GM12878 (cell line): ENCODE measurements at regions not wholly inside any gene's neighbourhood (a gene's known extent, or its start where the extent isn't known, plus 50 kb on each side); places are given as distances from the start of the nearest gene placed in this dataset.

Source experiments
- ATAC-seq: fragments of 200-7000 bp; cut with Tn5 transposase; 3 replicates; pipeline ENCODE4 v1.9.1; 2020; ENCODE audit warnings: mild to moderate bottlenecking, moderate library complexity
- BruUV-seq: library from RNA; stranded (reverse); fragments of 400-500 nt; replicated peaks from 2 replicates; lab custom pipeline; 2021; lab: Mats Ljungman, UMichigan
- CTCF ChIA-PET: fragments of 300-600 bp; sonication (Branson Sonifier 250); formaldehyde crosslinking; extraction: SDS; loops from one replicate; lab custom pipeline; 2021; ENCODE audit warnings: inconsistent platforms; lab: Yijun Ruan, JAX
- POLR2A ChIA-PET: fragments of 350-600 bp; formaldehyde crosslinking; extraction: SDS; loops from one replicate; lab custom pipeline; 2021; ENCODE audit warnings: inconsistent platforms; lab: Charles Lee
- RAD21 ChIA-PET: fragments of 300-600 bp; sonication (Branson Sonifier 250); formaldehyde crosslinking; loops from one replicate; lab custom pipeline; 2023; ENCODE audit warnings: antibody characterized with exemption; ENCODE audit not compliant: unreplicated experiment; lab: Charles Lee
- SMC1A ChIA-PET: fragments of 300-600 bp; sonication (Branson Sonifier 250); formaldehyde crosslinking; loops from one replicate; lab custom pipeline; 2023; ENCODE audit not compliant: unreplicated experiment, uncharacterized antibody; lab: Charles Lee
- DNase-seq: peaks from one replicate; pipeline ENCODE4 v3.0.0-alpha.2; 2011; ENCODE audit warnings: low read depth, low spot score
- FAIRE-seq: peaks from 3 replicates; lab custom pipeline; 2011; peaks lifted over from hg19 to GRCh38; lab: Jason Lieb, UNC
- H2AFZ ChIP-seq: 2 replicates; pipeline ENCODE4 v1.6.0; 2011; ENCODE audit warnings: low read depth, low read length, control low read depth; ENCODE audit not compliant: control insufficient read depth
- H3K27ac ChIP-seq: 2 replicates; pipeline ENCODE4 v1.5.1; 2011; ENCODE audit warnings: control low read depth; ENCODE audit not compliant: control insufficient read depth, insufficient read depth
- H3K27me3 ChIP-seq, 2 experiments: replicated peaks in 1 of 2; 2 replicates each; pipeline versions ENCODE4 v1.6.0 to v1.6.1; 2011; ENCODE audit warnings: low read length in 1 of 2; ENCODE audit not compliant: control insufficient read depth in 2 of 2, insufficient read depth in 2 of 2
- H3K36me3 ChIP-seq, 2 experiments: 2 replicates each; pipeline ENCODE4 v1.5.1; 2011; ENCODE audit warnings: low read length in 1 of 2; ENCODE audit not compliant: control insufficient read depth in 2 of 2, insufficient read depth in 2 of 2
- H3K4me1 ChIP-seq: 2 replicates; pipeline ENCODE4 v1.6.1; 2011; ENCODE audit warnings: mild to moderate bottlenecking, low read length, moderate library complexity, mixed read lengths; ENCODE audit not compliant: control insufficient read depth, insufficient read depth
- H3K4me2 ChIP-seq: 2 replicates; pipeline ENCODE4 v1.6.0; 2011; ENCODE audit warnings: control low read depth; ENCODE audit not compliant: control insufficient read depth, insufficient read depth
- H3K4me3 ChIP-seq: fragments of 200-600 bp; sonication (generic); 2 replicates; pipeline ENCODE4 v1.5.1; 2016
- H3K79me2 ChIP-seq: 2 replicates; pipeline ENCODE4 v1.6.0; 2011; ENCODE audit warnings: low read length; ENCODE audit not compliant: control insufficient read depth, insufficient read depth
- H3K9ac ChIP-seq: 2 replicates; pipeline ENCODE4 v1.8.0; 2011; ENCODE audit warnings: low read length, control low read depth, mixed read lengths; ENCODE audit not compliant: control insufficient read depth, insufficient read depth
- H3K9me3 ChIP-seq: replicated peaks from 3 replicates; pipeline ENCODE4 v1.5.1; 2011; ENCODE audit warnings: mild to moderate bottlenecking, low read length; ENCODE audit not compliant: control insufficient read depth, insufficient read depth
- H4K20me1 ChIP-seq: 2 replicates; pipeline ENCODE4 v1.6.0; 2011; ENCODE audit not compliant: control insufficient read depth, insufficient read depth
- BCL11A ChIP-seq: IDR thresholded peaks from 2 replicates; pipeline ENCODE4 v1.6.1; 2011; ENCODE audit warnings: low read depth, low read length
- CBX3 ChIP-seq: fragments of 200-600 bp; sonication (generic); IDR thresholded peaks from 2 replicates; pipeline ENCODE4 v1.6.1; 2016; ENCODE audit warnings: low read depth, borderline replicate concordance
- DPF2 ChIP-seq: fragments of 450-650 bp; IDR thresholded peaks from 2 replicates; pipeline ENCODE4 v1.6.1; 2017; ENCODE audit warnings: mild to moderate bottlenecking
- KDM1A ChIP-seq: fragments of 200-600 bp; sonication (generic); IDR thresholded peaks from 2 replicates; pipeline ENCODE4 v1.6.1; 2016; ENCODE audit warnings: borderline replicate concordance
- MEF2A ChIP-seq: IDR thresholded peaks from 2 replicates; pipeline ENCODE4 v1.6.1; 2011; ENCODE audit warnings: low read depth, mild to moderate bottlenecking, low read length, moderate library complexity; ENCODE audit not compliant: insufficient read depth
- NFYA ChIP-seq: IDR thresholded peaks from 2 replicates; pipeline ENCODE4 v1.6.1; 2011; ENCODE audit warnings: low read depth, mild to moderate bottlenecking, low read length, improper control_type of control experiment, borderline replicate concordance
- RELA ChIP-seq: fragments of 450-650 bp; IDR thresholded peaks from 2 replicates; pipeline ENCODE4 v1.8.0; 2014; ENCODE audit warnings: borderline replicate concordance; ENCODE audit not compliant: partially characterized antibody
- SUPT20H ChIP-seq: IDR thresholded peaks from 2 replicates; pipeline ENCODE4 v1.6.1; 2011; ENCODE audit warnings: low read depth, mild to moderate bottlenecking, low read length, moderate library complexity, borderline replicate concordance; ENCODE audit not compliant: control insufficient read depth
- WGBS: methylation state at CpG from one replicate; pipeline ENCODE4 v1.1.6; 2016; ENCODE audit warnings: low lambda C conversion rate; ENCODE audit not compliant: insufficient replicate concordance, insufficient coverage; ENCODE audit errors: missing lambda C conversion rate; 5-methylcytosine and 5-hydroxymethylcytosine counted together
- in situ Hi-C: fragments of 300-500 bp; cut with MboI; formaldehyde crosslinking; loops from 9 replicates; pipeline ENCODE4 v1.14.3; 2018; ENCODE audit warnings: mixed read lengths
- intact Hi-C: fragments of 100-400 bp; cut with micrococcal nuclease; formaldehyde crosslinking; loops from one replicate; pipeline ENCODE4 v1.14.2; 2022; ENCODE audit not compliant: unreplicated experiment
- TF ChIP-seq, protein P1 (sequence below): fragments of 450-650 bp; IDR thresholded peaks from 2 replicates; pipeline ENCODE4 v1.6.1; 2017; ENCODE audit warnings: mild to moderate bottlenecking, moderate library complexity
- TF ChIP-seq, protein P2 (sequence below): fragments of 450-650 bp; conservative IDR thresholded peaks from 2 replicates; pipeline ENCODE4 v1.6.1; 2017; ENCODE audit warnings: mild to moderate bottlenecking, moderate library complexity
- TF ChIP-seq, protein P3 (sequence below), 3 experiments: IDR thresholded peaks in 2 of 3; conservative IDR thresholded peaks in 1 of 3; 2 replicates each; pipeline ENCODE4 v1.5.1; 2011; ENCODE audit warnings: low read depth in 3 of 3, low read length in 3 of 3, mild to moderate bottlenecking in 3 of 3, control low read depth in 2 of 3, moderate library complexity in 2 of 3, inconsistent platforms in 1 of 3, mixed read lengths in 1 of 3; ENCODE audit not compliant: control insufficient read depth in 2 of 3, insufficient read depth in 1 of 3; ENCODE audit errors: extremely low read depth in 1 of 3
- TF ChIP-seq, protein P4 (sequence below): fragments of 450-650 bp; formaldehyde crosslinking; IDR thresholded peaks from 2 replicates; pipeline ENCODE4 v1.4.0; 2020; ENCODE audit warnings: mild to moderate bottlenecking, moderate library complexity

DNA sequence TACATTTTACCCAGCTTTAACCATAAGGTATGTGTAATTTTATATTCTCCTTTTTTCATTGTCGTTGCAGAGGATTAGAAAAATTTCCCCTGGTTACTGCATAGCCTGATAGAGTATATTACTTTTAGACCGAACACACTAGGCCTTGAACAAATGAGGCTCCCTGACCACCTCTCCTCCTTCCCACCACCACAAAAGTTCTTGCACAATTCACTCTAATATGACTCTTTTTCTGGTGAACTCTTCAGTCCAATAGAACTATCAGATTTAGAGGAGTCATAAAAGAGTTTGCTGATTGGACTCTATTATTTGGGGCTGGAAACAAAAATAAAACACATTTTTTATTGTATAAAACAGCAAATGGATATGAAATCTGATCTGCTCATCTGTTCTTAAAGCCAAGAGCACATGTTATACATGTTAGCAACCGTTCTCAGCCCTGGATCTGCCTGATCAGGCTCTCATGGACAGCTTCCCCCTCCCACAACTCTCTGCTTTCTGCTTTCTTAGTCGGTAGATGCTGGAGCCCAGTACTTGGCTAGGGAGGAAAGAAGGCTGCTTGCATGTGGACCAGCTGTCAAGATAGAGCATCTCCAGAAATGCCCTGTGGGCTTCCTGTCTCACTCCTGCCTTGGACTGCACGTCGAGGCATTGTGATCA is 83.5 kb downstream of the CD164 start:
- SMC1A ChIA-PET: no interaction called here
- no peak for DNase-seq
- CTCF ChIA-PET: no interaction called here
- FAIRE-seq: no peak
- H3K9ac ChIP-seq: no peak overlapping the region
- no peak overlapping the region for H3K4me2 ChIP-seq
- H3K4me3 ChIP-seq: no peak overlapping the region
- in situ Hi-C loops: no loop called here
- no peaks in the 10 kb centered on the region for H3K27me3 ChIP-seq
- no peaks in the 10 kb centered on the region for H3K79me2 ChIP-seq
- no TSS peak for BruUV-seq
- H2AFZ ChIP-seq: no peak overlapping the region
- POLR2A ChIA-PET: no interaction called here
- intact Hi-C loops: no loop called here
- no peaks in the 10 kb centered on the region for H3K36me3 ChIP-seq
- 46% methylated on average over 6 of the region's 6 CpGs for WGBS
- H3K9me3 ChIP-seq: no peaks in the 10 kb centered on the region
- no peak overlapping the region for H3K27ac ChIP-seq
- no peaks in the 10 kb centered on the region for H4K20me1 ChIP-seq
- RAD21 ChIA-PET: no interaction called here
- H3K4me1 ChIP-seq: peaks cover under 1% of the 10 kb centered on the region; the same call in 1 of the 2 replicates
- no peak for ATAC-seq
- TF ChIP-seq, protein P1, sequence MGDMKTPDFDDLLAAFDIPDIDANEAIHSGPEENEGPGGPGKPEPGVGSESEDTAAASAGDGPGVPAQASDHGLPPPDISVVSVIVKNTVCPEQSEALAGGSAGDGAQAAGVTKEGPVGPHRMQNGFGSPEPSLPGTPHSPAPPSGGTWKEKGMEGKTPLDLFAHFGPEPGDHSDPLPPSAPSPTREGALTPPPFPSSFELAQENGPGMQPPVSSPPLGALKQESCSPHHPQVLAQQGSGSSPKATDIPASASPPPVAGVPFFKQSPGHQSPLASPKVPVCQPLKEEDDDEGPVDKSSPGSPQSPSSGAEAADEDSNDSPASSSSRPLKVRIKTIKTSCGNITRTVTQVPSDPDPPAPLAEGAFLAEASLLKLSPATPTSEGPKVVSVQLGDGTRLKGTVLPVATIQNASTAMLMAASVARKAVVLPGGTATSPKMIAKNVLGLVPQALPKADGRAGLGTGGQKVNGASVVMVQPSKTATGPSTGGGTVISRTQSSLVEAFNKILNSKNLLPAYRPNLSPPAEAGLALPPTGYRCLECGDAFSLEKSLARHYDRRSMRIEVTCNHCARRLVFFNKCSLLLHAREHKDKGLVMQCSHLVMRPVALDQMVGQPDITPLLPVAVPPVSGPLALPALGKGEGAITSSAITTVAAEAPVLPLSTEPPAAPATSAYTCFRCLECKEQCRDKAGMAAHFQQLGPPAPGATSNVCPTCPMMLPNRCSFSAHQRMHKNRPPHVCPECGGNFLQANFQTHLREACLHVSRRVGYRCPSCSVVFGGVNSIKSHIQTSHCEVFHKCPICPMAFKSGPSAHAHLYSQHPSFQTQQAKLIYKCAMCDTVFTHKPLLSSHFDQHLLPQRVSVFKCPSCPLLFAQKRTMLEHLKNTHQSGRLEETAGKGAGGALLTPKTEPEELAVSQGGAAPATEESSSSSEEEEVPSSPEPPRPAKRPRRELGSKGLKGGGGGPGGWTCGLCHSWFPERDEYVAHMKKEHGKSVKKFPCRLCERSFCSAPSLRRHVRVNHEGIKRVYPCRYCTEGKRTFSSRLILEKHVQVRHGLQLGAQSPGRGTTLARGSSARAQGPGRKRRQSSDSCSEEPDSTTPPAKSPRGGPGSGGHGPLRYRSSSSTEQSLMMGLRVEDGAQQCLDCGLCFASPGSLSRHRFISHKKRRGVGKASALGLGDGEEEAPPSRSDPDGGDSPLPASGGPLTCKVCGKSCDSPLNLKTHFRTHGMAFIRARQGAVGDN: no peak
- TF ChIP-seq BCL11A (no peak), KDM1A (no peak), CBX3 (no peak), MEF2A (no peak), NFYA (no peak), SUPT20H (no peak), RELA (no peak), DPF2 (no peak)
- TF ChIP-seq, protein P2, sequence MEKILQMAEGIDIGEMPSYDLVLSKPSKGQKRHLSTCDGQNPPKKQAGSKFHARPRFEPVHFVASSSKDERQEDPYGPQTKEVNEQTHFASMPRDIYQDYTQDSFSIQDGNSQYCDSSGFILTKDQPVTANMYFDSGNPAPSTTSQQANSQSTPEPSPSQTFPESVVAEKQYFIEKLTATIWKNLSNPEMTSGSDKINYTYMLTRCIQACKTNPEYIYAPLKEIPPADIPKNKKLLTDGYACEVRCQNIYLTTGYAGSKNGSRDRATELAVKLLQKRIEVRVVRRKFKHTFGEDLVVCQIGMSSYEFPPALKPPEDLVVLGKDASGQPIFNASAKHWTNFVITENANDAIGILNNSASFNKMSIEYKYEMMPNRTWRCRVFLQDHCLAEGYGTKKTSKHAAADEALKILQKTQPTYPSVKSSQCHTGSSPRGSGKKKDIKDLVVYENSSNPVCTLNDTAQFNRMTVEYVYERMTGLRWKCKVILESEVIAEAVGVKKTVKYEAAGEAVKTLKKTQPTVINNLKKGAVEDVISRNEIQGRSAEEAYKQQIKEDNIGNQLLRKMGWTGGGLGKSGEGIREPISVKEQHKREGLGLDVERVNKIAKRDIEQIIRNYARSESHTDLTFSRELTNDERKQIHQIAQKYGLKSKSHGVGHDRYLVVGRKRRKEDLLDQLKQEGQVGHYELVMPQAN: no peak
- TF ChIP-seq, protein P3, sequence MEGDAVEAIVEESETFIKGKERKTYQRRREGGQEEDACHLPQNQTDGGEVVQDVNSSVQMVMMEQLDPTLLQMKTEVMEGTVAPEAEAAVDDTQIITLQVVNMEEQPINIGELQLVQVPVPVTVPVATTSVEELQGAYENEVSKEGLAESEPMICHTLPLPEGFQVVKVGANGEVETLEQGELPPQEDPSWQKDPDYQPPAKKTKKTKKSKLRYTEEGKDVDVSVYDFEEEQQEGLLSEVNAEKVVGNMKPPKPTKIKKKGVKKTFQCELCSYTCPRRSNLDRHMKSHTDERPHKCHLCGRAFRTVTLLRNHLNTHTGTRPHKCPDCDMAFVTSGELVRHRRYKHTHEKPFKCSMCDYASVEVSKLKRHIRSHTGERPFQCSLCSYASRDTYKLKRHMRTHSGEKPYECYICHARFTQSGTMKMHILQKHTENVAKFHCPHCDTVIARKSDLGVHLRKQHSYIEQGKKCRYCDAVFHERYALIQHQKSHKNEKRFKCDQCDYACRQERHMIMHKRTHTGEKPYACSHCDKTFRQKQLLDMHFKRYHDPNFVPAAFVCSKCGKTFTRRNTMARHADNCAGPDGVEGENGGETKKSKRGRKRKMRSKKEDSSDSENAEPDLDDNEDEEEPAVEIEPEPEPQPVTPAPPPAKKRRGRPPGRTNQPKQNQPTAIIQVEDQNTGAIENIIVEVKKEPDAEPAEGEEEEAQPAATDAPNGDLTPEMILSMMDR (IDR thresholded peaks at IDR 0.05 in 2 of 3, conservative IDR thresholded peaks at IDR 0.05 in 1 of 3; ENCODE audit: control insufficient read depth in 2 of 3, extremely low read depth in 1 of 3, insufficient read depth in 1 of 3, low read depth in 3 of 3, low read length in 3 of 3): no peak
- TF ChIP-seq, protein P4, sequence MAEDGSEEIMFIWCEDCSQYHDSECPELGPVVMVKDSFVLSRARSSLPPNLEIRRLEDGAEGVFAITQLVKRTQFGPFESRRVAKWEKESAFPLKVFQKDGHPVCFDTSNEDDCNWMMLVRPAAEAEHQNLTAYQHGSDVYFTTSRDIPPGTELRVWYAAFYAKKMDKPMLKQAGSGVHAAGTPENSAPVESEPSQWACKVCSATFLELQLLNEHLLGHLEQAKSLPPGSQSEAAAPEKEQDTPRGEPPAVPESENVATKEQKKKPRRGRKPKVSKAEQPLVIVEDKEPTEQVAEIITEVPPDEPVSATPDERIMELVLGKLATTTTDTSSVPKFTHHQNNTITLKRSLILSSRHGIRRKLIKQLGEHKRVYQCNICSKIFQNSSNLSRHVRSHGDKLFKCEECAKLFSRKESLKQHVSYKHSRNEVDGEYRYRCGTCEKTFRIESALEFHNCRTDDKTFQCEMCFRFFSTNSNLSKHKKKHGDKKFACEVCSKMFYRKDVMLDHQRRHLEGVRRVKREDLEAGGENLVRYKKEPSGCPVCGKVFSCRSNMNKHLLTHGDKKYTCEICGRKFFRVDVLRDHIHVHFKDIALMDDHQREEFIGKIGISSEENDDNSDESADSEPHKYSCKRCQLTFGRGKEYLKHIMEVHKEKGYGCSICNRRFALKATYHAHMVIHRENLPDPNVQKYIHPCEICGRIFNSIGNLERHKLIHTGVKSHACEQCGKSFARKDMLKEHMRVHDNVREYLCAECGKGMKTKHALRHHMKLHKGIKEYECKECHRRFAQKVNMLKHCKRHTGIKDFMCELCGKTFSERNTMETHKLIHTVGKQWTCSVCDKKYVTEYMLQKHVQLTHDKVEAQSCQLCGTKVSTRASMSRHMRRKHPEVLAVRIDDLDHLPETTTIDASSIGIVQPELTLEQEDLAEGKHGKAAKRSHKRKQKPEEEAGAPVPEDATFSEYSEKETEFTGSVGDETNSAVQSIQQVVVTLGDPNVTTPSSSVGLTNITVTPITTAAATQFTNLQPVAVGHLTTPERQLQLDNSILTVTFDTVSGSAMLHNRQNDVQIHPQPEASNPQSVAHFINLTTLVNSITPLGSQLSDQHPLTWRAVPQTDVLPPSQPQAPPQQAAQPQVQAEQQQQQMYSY (CRISPR knock-in tag): no peak
